ENCODE measurements at regions not wholly inside any gene's neighbourhood (a gene's known extent, or its start where the extent isn't known, plus 50 kb on each side); places are given as distances from the start of the nearest gene placed in this dataset.
A peak's percentile ranks its signal among the peaks of the same experiment; 100 is the strongest.

DNA sequence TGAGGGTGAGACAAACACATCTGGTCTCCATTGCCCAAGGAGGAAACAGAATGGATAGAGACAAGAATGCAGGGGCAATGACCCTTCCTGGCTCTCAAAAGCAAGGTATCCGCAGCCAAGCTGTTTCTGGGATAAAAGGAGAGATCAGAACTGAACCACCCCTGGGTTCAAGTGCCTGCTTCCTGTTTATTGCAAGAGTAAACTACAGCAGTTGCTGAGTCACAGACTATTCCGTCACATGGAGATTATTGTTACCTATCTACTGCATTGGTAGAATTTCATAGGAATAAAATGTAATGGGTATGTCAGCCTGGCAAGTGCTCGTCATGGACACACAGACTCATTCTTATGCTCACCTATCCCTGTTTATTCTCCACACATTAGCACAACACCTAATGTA lies 821.6 kb downstream of the GRID1 start:
- ChIA-PET POLR2A (ENCODE audit: low non-redundant PET) (no interaction called here), CTCF (no interaction called here)
- no peak for DNase-seq (ENCODE audit: low spot score)
- TF ChIP-seq, protein P1, sequence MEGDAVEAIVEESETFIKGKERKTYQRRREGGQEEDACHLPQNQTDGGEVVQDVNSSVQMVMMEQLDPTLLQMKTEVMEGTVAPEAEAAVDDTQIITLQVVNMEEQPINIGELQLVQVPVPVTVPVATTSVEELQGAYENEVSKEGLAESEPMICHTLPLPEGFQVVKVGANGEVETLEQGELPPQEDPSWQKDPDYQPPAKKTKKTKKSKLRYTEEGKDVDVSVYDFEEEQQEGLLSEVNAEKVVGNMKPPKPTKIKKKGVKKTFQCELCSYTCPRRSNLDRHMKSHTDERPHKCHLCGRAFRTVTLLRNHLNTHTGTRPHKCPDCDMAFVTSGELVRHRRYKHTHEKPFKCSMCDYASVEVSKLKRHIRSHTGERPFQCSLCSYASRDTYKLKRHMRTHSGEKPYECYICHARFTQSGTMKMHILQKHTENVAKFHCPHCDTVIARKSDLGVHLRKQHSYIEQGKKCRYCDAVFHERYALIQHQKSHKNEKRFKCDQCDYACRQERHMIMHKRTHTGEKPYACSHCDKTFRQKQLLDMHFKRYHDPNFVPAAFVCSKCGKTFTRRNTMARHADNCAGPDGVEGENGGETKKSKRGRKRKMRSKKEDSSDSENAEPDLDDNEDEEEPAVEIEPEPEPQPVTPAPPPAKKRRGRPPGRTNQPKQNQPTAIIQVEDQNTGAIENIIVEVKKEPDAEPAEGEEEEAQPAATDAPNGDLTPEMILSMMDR (conservative IDR thresholded peaks at IDR 0.05; ENCODE audit: low read depth) = no peak
- no peak overlapping the region for H3K27ac ChIP-seq

DNA sequence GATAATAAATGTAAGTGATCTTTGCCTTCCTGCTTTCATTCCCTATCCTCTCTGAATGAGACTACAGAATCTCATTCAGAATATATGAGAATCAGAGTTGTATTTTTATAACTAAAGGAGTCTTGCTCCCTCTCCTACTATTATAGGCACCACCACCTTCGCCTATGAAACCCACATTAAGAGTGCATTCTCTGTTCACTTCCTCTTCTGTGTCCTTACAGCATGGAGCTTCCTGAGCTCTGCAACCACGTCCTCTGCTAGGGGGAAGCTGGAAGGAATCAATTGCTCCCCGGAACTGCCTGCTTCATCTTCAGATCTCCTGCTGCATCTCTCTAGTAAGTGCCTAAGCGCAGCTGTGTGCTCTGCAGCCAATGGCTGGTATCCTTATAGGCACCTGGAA lies 820.7 kb downstream of the GRID1 start:
- CTCF ChIA-PET = interaction anchor here (0.5 kb wide), 1 partner anchor 11 kb away, joined by 4 read pairs; no protein-coding TSS in a partner anchor

DNA sequence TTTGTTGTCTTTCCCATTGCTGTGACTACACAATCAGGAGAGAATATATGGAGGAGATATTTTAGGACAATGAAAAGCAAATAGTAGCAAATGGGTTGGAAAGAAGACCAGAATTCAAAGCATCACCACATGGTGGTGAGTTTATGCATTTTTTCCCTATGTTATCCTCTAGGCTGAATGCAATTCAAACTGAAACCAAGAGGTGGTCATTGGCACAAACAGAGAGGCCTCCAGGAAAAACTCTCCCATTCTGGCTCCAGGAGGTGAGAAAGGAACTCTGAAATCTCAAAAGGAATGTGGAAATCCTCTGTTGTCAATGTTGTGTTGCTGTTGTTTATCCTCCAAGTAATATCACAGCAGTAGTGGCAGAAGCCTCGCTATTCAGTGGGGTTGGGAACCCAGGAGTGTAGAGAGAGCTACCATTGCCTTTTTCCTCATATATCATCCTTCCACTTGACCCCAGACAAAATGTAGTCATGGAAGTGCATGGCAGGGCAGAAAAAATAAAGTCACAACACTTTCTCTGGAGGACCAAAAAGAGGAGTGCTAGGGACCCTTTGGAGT lies 819.1 kb downstream of the GRID1 start:
- ChIA-PET POLR2A (ENCODE audit: low non-redundant PET) (no interaction called here), CTCF (interaction anchor here (0.6 to 0.7 kb wide), 2 partner anchors 396 to 478 kb away, joined by 4 to 6 read pairs; no protein-coding TSS in a partner anchor)
- H3K27ac ChIP-seq = no peak overlapping the region
- no peak for DNase-seq (ENCODE audit: low spot score)
- TF ChIP-seq, protein P1 (conservative IDR thresholded peaks at IDR 0.05; ENCODE audit: low read depth) = no peak

More for the DNA sequence above, 820.7 kb downstream of the GRID1 start:
- TF ChIP-seq, protein P1 (conservative IDR thresholded peaks at IDR 0.05; ENCODE audit: low read depth) = no peak
- no peak overlapping the region for H3K27ac ChIP-seq
- POLR2A ChIA-PET (ENCODE audit: low non-redundant PET) = no interaction called here
- no peak for DNase-seq (ENCODE audit: low spot score)

DNA sequence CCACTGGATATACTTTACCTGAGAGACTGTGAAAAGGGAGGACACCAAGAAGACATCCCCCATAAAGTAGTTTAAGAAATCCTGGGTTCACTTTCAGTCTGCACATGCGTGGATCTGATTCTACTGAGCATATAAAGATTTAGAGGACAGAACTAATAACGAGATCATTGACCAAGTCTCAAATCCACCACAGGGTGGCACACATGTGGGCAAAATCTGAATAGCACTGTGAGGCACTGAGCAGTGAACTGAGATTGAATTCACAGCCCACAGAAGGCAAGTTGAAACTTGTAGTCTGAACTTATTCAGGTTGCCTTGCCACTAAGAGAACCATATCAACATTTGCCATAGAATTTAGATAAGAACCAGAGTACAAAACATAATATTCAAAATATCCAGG lies 818.6 kb downstream of the GRID1 start:
- ChIA-PET POLR2A (ENCODE audit: low non-redundant PET) (no interaction called here), CTCF (interaction anchor here (0.7 kb wide), 1 partner anchor 395 kb away, joined by 4 read pairs; no protein-coding TSS in a partner anchor)
- TF ChIP-seq, protein P1 (conservative IDR thresholded peaks at IDR 0.05; ENCODE audit: low read depth) = peak; percentile 51
- DNase-seq (ENCODE audit: low spot score) = peak; percentile 84
- no peak overlapping the region for H3K27ac ChIP-seq
